GM13977 (cell line): ENCODE measurements at regions not wholly inside any gene's neighbourhood (a gene's known extent, or its start where the extent isn't known, plus 50 kb on each side); places are given as distances from the start of the nearest gene placed in this dataset.

Experiments
- DNase-seq: peaks from one replicate; pipeline ENCODE4 v3.0.0; 2012; ENCODE audit warnings: low spot score
- in situ Hi-C: fragments of 300-500 bp; cut with MboI; formaldehyde crosslinking; loops from one replicate; pipeline ENCODE4 v1.12.0; 2022; ENCODE audit warnings: low sequenced_read_pairs, low pct_unique_long_range_greater_than_20kb, mixed read lengths, inconsistent platforms; ENCODE audit not compliant: unreplicated experiment
- TF ChIP-seq, protein P1 (sequence below): IDR thresholded peaks from 2 replicates; pipeline ENCODE4 v1.5.1; 2012; ENCODE audit warnings: mild to moderate bottlenecking, control low read depth; ENCODE audit not compliant: insufficient read depth; ENCODE audit errors: extremely low read depth, missing control alignments

DNA sequence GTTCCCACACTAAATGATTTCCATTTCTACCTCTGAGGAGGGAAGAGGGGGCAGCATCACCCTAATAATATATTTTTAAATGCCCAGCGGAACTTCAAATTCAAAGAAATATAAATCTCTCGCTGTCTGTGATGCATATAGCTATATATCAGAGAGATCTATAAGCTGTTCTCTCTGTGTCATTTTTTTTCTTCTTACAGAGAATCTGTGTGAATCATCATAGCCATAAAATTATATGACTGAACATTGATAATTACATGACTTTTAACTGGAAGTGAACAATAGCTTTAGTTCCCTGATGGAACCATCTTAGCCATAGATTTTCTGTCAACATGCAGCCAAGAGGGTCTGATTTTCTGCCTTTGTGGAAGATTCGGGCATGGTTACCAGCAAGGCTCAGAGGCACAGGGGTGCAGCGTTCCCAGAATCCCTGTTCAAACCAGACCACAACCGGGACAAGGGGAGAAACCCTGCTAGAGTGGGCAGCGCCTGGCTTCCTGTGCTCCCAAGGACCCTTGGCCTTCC is 93.7 kb upstream of the OSMR start:
- no peak for DNase-seq
- TF ChIP-seq, protein P1, sequence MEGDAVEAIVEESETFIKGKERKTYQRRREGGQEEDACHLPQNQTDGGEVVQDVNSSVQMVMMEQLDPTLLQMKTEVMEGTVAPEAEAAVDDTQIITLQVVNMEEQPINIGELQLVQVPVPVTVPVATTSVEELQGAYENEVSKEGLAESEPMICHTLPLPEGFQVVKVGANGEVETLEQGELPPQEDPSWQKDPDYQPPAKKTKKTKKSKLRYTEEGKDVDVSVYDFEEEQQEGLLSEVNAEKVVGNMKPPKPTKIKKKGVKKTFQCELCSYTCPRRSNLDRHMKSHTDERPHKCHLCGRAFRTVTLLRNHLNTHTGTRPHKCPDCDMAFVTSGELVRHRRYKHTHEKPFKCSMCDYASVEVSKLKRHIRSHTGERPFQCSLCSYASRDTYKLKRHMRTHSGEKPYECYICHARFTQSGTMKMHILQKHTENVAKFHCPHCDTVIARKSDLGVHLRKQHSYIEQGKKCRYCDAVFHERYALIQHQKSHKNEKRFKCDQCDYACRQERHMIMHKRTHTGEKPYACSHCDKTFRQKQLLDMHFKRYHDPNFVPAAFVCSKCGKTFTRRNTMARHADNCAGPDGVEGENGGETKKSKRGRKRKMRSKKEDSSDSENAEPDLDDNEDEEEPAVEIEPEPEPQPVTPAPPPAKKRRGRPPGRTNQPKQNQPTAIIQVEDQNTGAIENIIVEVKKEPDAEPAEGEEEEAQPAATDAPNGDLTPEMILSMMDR, result no peak
- in situ Hi-C loops, result no loop called here

DNA sequence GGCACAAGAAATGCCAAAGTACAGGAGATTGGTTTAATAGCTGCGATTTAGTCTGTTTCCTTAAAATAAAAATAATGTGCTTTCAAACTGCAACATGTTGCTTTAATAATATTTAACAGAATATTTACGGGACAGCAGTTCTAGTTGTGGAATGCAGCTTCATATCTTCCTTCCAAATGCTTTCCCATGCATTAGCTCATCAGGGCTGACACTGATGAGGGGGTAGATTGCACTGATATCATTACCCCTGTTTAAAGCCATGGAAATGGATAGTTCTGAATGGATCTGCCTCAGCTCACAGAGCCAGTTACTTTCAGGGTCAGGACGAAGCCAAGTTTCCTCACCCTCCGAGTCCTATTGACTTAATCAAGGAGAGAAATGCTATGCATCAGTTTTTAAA is 93.2 kb upstream of the OSMR start:
- DNase-seq, result no peak
- in situ Hi-C loops, result no loop called here
- TF ChIP-seq, protein P1, result no peak

DNA sequence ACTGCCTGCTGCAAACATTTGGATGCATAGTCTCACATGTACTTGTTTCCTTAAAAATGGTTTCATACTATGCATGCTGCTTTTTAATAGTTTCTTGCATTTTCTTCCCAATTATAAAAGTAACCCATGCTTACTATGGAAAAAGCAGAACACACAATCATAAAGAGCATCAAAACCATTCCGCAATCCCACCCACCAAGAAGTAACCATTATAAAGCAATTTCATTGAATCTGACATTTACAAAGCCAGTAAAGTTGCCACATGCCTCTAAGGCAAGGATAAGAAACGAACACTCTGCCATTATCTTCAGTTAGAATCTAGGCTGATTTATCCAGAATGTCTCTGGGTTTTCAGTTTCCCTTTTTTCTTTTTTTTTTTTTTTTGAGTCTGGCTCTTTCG is 92.7 kb upstream of the OSMR start:
- in situ Hi-C loops, result no loop called here
- TF ChIP-seq, protein P1, result no peak
- DNase-seq, result no peak

DNA sequence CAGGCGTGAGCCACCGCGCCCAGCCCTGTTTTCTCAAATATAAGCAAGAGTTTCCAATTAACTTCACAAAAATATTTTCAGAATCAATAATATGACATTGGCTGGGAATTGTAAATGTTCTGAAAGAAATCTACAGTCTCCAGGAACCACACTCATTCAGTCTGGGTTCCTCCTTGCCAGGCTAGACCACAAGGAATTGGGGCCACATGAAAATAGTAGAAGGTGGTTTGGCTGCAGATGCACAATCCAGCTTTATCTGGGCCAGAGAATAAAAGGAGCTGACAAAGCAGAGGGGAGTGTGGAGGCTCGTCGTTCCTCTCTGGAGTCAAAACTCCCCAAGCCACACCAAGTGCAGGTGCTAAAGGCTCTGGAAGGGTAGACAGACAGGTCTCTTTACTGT is 92.0 kb upstream of the OSMR start:
- no peak for DNase-seq
- TF ChIP-seq, protein P1, result no peak
- in situ Hi-C loops, result no loop called here

DNA sequence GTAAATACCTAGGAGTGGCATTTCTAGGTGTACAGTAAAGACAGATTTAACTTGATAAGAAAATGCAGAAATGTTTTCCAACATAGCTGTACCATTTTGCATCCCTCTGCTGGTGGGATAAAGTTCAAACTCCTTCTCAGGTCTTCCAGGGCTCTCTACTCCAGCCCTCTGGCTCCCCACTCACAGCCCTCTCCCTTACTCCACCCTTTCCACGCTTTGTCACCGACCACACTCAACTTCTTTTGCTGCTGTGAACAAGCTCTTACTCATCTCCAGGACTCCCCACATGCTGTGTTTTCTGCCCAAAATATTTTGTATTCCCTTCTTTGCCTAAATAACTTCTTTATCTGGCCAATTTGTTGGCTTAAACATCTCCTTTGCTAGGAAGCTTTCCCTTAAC is 90.6 kb upstream of the OSMR start:
- no peak for DNase-seq
- in situ Hi-C loops, result no loop called here
- TF ChIP-seq, protein P1, result no peak

DNA sequence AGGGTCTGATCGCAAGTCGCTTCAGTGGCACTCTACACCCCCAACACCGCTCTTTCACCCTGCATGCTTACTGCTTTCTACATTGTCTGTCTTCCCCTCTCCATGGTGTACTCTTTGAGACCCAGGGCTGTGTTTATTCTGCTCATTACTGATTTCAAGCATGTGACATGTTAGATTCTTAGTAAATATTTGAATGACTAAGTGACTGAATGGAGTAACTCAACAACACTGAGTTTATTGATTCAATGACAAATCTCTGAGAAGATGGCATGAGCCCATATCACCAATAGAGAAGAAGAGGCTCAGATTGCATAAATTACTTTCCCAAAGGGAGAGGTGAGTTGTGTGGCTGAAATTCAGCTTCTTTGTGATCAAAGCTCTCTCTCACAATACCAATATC is 89.7 kb upstream of the OSMR start:
- DNase-seq, result no peak
- TF ChIP-seq, protein P1, result no peak
- in situ Hi-C loops, result no loop called here
